GM12891 (cell line): ENCODE measurements at regions not wholly inside any gene's neighbourhood (a gene's known extent, or its start where the extent isn't known, plus 50 kb on each side); places are given as distances from the start of the nearest gene placed in this dataset.

Source experiments
- PAX5 ChIP-seq: IDR thresholded peaks from 2 replicates; pipeline ENCODE4 v1.6.1; 2011; ENCODE audit warnings: low read length, moderate library complexity, mild to moderate bottlenecking; ENCODE audit not compliant: insufficient read depth, severe bottlenecking
- POLR2A ChIP-seq: IDR thresholded peaks from 2 replicates; pipeline ENCODE4 v1.6.1; 2011; ENCODE audit warnings: low read depth, low read length, control low read depth
- POLR2AphosphoS5 ChIP-seq: IDR thresholded peaks from 2 replicates; pipeline ENCODE4 v1.6.1; 2011; ENCODE audit warnings: low read depth, low read length, control low read depth
- POU2F2 ChIP-seq: IDR thresholded peaks from 2 replicates; pipeline ENCODE4 v1.6.1; 2011; ENCODE audit warnings: low read depth, mild to moderate bottlenecking, control low read depth, low read length, moderate library complexity
- SPI1 ChIP-seq: IDR thresholded peaks from 2 replicates; pipeline ENCODE4 v1.6.1; 2011; ENCODE audit warnings: low read depth, low read length, control low read depth
- TAF1 ChIP-seq: IDR thresholded peaks from 2 replicates; pipeline ENCODE4 v1.6.1; 2011; ENCODE audit warnings: low read depth, low read length, control low read depth

DNA sequence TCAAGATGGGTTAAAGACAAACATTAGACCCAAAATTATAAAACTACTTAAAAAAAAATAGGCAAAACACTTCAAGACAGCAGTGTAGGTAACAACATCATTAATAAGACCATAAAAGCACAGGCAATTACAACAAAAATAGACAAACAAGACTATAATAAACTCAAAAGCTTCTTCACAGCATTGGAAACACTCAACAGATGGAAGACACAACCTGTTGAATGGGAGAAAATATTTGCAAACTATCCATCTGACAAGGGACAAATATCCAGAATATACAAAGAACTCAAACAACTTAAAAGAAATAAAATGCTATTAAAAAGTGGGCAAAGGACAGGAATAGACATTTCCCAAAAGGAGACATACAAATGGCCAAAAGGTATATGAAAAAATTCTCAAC is 170.7 kb downstream of the HHIP start:
- TF ChIP-seq POLR2A (no peak), TAF1 (no peak), SPI1 (no peak), POLR2AphosphoS5 (no peak), POU2F2 (no peak), PAX5 (no peak)
